Activated naive CD4-positive, alpha-beta T cell treated with anti-CD3 and anti-CD28 coated beads, Interleukin-2, amount 10 ng/mL, durations not matched to agents 7 days and 5 days (primary cell): ENCODE measurements at regions not wholly inside any gene's neighbourhood (a gene's known extent, or its start where the extent isn't known, plus 50 kb on each side); places are given as distances from the start of the nearest gene placed in this dataset.
"Not testable (repeated sequence)": the region's sequence is repeated elsewhere in the genome, so short reads cannot be mapped to it uniquely, and the experiment has no call there.

Experiments
- CTCF ChIA-PET: fragments of 350-600 bp; sonication (Branson Sonifier 250); formaldehyde crosslinking; loops from one replicate; lab custom pipeline; 2021; ENCODE audit warnings: antibody characterized with exemption; lab: Charles Lee
- DNase-seq: peaks from one replicate; pipeline ENCODE4 v3.0.0-alpha.2; 2020
- H3K27ac Mint-ChIP-seq: one replicate; pipeline ENCODE4 v1.8.0; 2021; ENCODE audit warnings: mild to moderate bottlenecking, moderate library complexity, mixed read lengths
- H3K27me3 Mint-ChIP-seq: one replicate; pipeline ENCODE4 v1.8.0; 2021; ENCODE audit warnings: mild to moderate bottlenecking, mixed read lengths
- H3K36me3 Mint-ChIP-seq: one replicate; pipeline ENCODE4 v1.8.0; 2021; ENCODE audit warnings: mixed read lengths
- H3K4me1 Mint-ChIP-seq: one replicate; pipeline ENCODE4 v1.8.0; 2021; ENCODE audit warnings: mixed read lengths
- H3K4me3 Mint-ChIP-seq: one replicate; pipeline ENCODE4 v1.8.0; 2021; ENCODE audit warnings: mild to moderate bottlenecking, moderate library complexity, mixed read lengths
- H3K9me3 Mint-ChIP-seq: one replicate; pipeline ENCODE4 v1.8.0; 2021; ENCODE audit warnings: mixed read lengths

- Mint-ChIP-seq H3K36me3 (no peaks in the 10 kb centered on the region), H3K27ac (no peak overlapping the region), H3K27me3 (no peaks in the 10 kb centered on the region), H3K4me1 (no peaks in the 10 kb centered on the region), H3K4me3 (no peak overlapping the region), H3K9me3 (no peaks in the 10 kb centered on the region)
- no peak for DNase-seq
- CTCF ChIA-PET = interaction anchor here (0.6 kb wide), 1 partner anchor 322 kb away, joined by 3 read pairs; no protein-coding TSS in a partner anchor
Measured at GRCh38 chr1:81305997-81306452, 494.7 kb upstream of the ADGRL2 start.

DNA sequence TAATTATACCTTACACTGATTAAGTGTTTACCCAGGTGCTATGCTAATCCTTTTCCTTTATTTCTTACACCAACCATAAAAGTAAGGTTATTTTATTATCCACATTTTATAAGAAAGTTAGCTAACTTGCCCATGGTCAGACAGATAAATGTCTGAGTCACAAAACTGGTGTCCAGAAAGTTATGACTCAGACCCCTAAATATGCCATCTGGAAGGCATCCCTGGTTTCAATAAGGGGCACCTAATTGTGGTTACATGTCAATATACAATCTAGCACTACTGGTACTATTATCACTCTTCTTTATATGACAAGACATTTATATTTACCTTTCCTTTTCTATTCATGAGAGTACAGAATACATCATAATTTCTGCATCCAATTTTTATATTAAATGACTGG lies 496.5 kb upstream of the ADGRL2 start:
- CTCF ChIA-PET = no interaction called here
- no peaks in the 10 kb centered on the region for H3K36me3 Mint-ChIP-seq
- no peaks in the 10 kb centered on the region for H3K27me3 Mint-ChIP-seq
- H3K27ac Mint-ChIP-seq = no peak overlapping the region
- H3K9me3 Mint-ChIP-seq = no peaks in the 10 kb centered on the region
- DNase-seq = no peak
- no peak overlapping the region for H3K4me3 Mint-ChIP-seq
- no peaks in the 10 kb centered on the region for H3K4me1 Mint-ChIP-seq

- Mint-ChIP-seq H3K36me3 (no peaks in the 10 kb centered on the region), H3K9me3 (no peaks in the 10 kb centered on the region), H3K27ac (no peak overlapping the region), H3K4me1 (no peaks in the 10 kb centered on the region), H3K4me3 (no peak overlapping the region), H3K27me3 (no peaks in the 10 kb centered on the region)
- no peak for DNase-seq
- CTCF ChIA-PET = no interaction called here
Measured at GRCh38 chr1:81299892-81300291, 500.8 kb upstream of the ADGRL2 start.

- no peak overlapping the region for H3K27ac Mint-ChIP-seq
- CTCF ChIA-PET = no interaction called here
- H3K9me3 Mint-ChIP-seq = no peaks in the 10 kb centered on the region
- no peaks in the 10 kb centered on the region for H3K4me1 Mint-ChIP-seq
- no peaks in the 10 kb centered on the region for H3K36me3 Mint-ChIP-seq
- no peak overlapping the region for H3K4me3 Mint-ChIP-seq
- no peaks in the 10 kb centered on the region for H3K27me3 Mint-ChIP-seq
- no peak for DNase-seq
Measured at GRCh38 chr1:81298266-81298665, 502.5 kb upstream of the ADGRL2 start.

DNA sequence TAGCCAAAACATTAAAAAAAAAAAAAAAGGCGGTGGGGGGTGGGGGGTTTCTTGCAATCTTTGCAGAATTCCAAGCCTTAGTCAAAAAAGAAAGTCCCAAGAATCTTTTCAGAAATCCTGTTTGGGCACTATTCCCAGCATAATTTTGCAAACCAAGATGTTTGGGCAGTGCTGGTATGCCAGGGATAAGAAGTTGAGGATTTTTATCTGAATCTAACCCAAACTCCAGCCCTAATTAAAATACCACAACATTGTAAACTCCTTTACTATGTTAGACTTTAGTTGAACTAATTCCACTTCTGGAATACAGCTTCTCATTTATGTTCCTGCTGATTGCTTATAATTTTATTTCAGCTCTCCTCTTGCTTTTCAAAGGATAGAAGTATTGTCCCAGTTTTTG lies 504.1 kb upstream of the ADGRL2 start:
- no peaks in the 10 kb centered on the region for H3K27me3 Mint-ChIP-seq
- H3K9me3 Mint-ChIP-seq = peaks cover 3% of the 10 kb centered on the region
- H3K36me3 Mint-ChIP-seq = no peaks in the 10 kb centered on the region
- no peak overlapping the region for H3K4me3 Mint-ChIP-seq
- no peak overlapping the region for H3K27ac Mint-ChIP-seq
- DNase-seq = no peak
- CTCF ChIA-PET = no interaction called here
- H3K4me1 Mint-ChIP-seq = no peaks in the 10 kb centered on the region

GRCh38 chr1:81290326-81290725 lies 510.4 kb upstream of the ADGRL2 start:
- CTCF ChIA-PET = no interaction called here
- Mint-ChIP-seq H3K27ac (no peak overlapping the region), H3K4me1 (no peaks in the 10 kb centered on the region), H3K36me3 (no peaks in the 10 kb centered on the region), H3K9me3 (peaks cover 3% of the 10 kb centered on the region), H3K4me3 (no peak overlapping the region), H3K27me3 (no peaks in the 10 kb centered on the region)
- no peak for DNase-seq

DNA sequence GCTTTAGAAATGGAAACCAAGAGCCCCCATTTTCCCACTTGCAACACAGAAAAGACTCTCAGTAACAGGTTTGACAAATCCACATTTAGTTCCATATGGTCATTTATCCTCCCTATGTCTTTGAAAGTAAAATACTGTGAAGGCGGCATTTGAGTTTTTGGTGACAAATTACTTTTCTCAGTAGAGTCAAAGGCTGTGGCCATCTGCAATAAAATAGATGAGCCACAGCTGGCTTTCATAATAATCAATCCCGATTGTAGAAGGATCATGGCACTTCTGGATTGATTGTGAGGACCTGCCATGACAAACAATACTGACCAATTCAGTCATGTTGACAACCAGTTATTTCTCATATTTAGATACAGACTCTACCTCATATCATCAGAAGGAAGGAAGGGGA lies 512.0 kb upstream of the ADGRL2 start:
- no peaks in the 10 kb centered on the region for H3K36me3 Mint-ChIP-seq
- H3K4me1 Mint-ChIP-seq = no peaks in the 10 kb centered on the region
- H3K27me3 Mint-ChIP-seq = no peaks in the 10 kb centered on the region
- no peak for DNase-seq
- H3K27ac Mint-ChIP-seq = no peak overlapping the region
- H3K9me3 Mint-ChIP-seq = peaks cover 3% of the 10 kb centered on the region
- no peak overlapping the region for H3K4me3 Mint-ChIP-seq
- CTCF ChIA-PET = no interaction called here

DNA sequence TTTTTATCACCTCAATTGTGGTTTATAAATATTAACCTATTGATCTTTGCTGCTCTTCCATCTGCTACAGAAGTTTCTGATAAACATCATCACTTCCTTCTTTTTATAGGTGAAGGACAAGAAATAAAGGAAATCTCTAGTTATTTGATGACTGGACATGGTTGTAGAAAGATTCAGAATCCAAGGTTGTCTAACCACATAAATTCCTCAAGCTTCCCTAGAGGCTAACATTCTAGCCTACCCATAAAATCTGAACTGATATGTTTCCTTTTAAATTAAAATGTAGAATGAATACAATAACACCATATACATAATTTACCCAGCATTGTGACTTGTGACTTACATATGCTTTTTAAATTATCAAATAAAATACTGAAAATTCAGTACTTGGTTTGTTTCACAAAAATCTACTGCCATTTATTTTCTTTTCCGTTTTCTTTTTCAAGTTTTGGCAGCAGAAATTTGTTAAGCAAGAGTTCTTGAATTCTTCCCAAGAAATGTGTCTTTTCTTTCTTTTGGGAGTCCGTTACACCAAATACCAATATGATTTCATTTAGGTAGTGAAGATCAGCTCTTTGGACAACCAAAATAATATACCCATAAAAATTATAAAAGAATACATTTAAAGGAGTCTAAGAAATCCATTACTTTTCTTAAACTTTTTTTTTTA lies 513.2 kb upstream of the ADGRL2 start:
- Mint-ChIP-seq H3K4me3 (no peak overlapping the region), H3K4me1 (no peaks in the 10 kb centered on the region), H3K36me3 (no peaks in the 10 kb centered on the region), H3K27me3 (no peaks in the 10 kb centered on the region), H3K27ac (no peak overlapping the region), H3K9me3 (peaks cover 3% of the 10 kb centered on the region)
- CTCF ChIA-PET = no interaction called here
- DNase-seq = no peak

GRCh38 chr1:81270051-81270450 lies 530.7 kb upstream of the ADGRL2 start:
- H3K36me3 Mint-ChIP-seq = no peaks in the 10 kb centered on the region
- DNase-seq = no peak
- no peaks in the 10 kb centered on the region for H3K27me3 Mint-ChIP-seq
- CTCF ChIA-PET = no interaction called here
- H3K9me3 Mint-ChIP-seq = peaks cover 2% of the 10 kb centered on the region
- no peak overlapping the region for H3K4me3 Mint-ChIP-seq
- H3K27ac Mint-ChIP-seq = no peak overlapping the region
- H3K4me1 Mint-ChIP-seq = no peaks in the 10 kb centered on the region

DNA sequence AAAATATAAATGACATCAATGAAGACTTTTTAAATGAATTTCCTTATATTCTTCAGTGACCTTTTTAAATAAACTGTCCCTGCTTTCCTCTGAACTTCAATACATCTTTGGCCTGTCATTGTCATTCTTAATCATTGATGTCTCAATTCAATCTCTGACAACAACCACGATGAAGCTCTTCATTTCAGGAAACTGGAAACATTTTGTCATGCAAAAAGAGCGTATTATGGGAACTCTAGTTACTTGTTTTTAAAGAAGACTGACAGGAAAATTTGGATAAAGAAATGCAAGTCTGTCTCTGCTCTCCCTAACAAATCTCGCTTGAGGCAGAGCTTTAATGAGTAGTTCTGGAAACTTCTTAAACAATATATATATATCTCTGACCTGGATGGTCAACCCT lies 535.8 kb upstream of the ADGRL2 start:
- no peaks in the 10 kb centered on the region for H3K4me1 Mint-ChIP-seq
- no peak overlapping the region for H3K4me3 Mint-ChIP-seq

DNA sequence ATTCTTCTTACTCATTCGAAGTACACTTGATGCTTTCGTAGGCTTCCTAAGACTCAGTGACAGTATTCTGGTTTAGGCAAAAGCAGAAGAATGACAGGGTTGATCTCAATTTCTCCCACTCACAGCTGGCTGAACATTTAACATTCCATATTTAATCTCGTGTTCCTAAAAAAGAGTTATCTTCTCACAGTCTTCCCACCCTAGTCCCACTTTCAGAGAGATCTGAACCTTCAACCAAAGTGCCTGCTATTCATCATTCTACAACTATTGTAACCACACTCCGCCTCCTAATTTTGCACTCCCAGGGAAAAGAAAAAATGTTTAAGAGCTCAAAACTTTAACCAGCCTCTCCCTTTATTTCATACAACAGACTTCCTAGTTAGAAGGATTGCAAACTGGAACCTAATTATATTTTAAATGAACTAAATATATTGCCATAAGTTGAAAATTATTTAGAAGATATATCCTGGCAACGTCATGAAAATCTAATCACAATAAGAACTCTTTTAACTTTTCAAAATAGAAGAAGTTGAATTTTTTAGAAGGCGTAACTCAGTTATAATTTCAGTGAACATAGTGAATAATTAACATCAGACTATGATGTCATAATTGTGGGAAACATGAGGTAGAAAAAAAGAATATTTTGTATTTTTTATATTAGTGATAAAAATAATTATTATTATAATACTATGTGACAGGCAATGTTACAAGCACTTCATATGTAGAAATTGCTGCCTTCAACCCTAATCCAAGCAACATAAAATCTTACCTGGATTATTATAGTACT lies 540.9 kb upstream of the ADGRL2 start:
- CTCF ChIA-PET = no interaction called here
- Mint-ChIP-seq H3K9me3 (no peaks in the 10 kb centered on the region), H3K36me3 (no peaks in the 10 kb centered on the region), H3K27me3 (no peaks in the 10 kb centered on the region), H3K27ac (no peak overlapping the region), H3K4me1 (no peaks in the 10 kb centered on the region), H3K4me3 (no peak overlapping the region)
- DNase-seq = no peak

More for the DNA sequence above, 535.8 kb upstream of the ADGRL2 start:
- CTCF ChIA-PET = no interaction called here
- Mint-ChIP-seq H3K27ac (no peak overlapping the region), H3K27me3 (no peaks in the 10 kb centered on the region), H3K9me3 (peaks cover 2% of the 10 kb centered on the region), H3K36me3 (no peaks in the 10 kb centered on the region)
- no peak for DNase-seq

GRCh38 chr1:81254560-81254959 lies 546.2 kb upstream of the ADGRL2 start:
- Mint-ChIP-seq H3K4me3 (no peak overlapping the region), H3K27me3 (no peaks in the 10 kb centered on the region), H3K9me3 (peaks cover 8% of the 10 kb centered on the region), H3K27ac (no peak overlapping the region), H3K36me3 (no peaks in the 10 kb centered on the region), H3K4me1 (no peaks in the 10 kb centered on the region)
- DNase-seq = no peak
- CTCF ChIA-PET = no interaction called here

- peaks cover 12% of the 10 kb centered on the region for H3K9me3 Mint-ChIP-seq
- DNase-seq = no peak
- no peaks in the 10 kb centered on the region for H3K27me3 Mint-ChIP-seq
- no peaks in the 10 kb centered on the region for H3K36me3 Mint-ChIP-seq
- CTCF ChIA-PET = no interaction called here
- H3K4me3 Mint-ChIP-seq = no peak overlapping the region
- H3K4me1 Mint-ChIP-seq = no peaks in the 10 kb centered on the region
- no peak overlapping the region for H3K27ac Mint-ChIP-seq
Measured at GRCh38 chr1:81254068-81254467, 546.7 kb upstream of the ADGRL2 start.

DNA sequence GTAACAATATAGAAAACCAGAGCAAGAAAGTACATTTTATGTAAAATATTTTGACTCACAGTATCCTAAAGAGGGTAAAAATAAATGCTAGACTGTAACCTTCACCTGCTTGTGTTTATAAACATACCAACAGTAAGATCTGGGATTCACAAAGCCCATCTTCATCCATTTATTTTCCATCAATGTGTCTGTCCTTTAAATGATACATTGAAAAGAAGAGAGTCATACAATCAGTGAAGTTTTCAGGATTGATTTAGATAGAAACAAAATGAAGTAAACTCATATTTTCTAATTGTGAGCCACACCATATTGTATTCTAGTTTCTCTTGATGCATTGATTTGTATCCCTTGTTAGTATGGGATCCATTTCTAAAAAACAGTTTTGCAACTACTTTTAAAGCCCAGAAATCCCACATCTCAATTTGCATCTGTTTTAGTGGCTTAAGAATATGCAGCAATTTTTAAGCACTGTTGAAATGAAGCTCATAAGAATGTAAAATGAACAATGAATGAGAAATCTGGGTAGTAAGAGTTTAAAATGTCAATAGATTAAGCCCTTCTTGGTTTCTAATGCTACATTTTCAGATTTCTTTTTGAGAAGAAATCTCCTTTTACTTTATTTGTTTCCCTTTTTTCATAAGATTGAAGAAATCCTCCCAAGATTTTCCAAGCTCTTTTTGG lies 548.1 kb upstream of the ADGRL2 start:
- CTCF ChIA-PET = no interaction called here
- peaks cover 19% of the 10 kb centered on the region for H3K9me3 Mint-ChIP-seq
- H3K27ac Mint-ChIP-seq = no peak overlapping the region
- no peak for DNase-seq
- H3K4me3 Mint-ChIP-seq = no peak overlapping the region
- H3K27me3 Mint-ChIP-seq = no peaks in the 10 kb centered on the region
- H3K36me3 Mint-ChIP-seq = no peaks in the 10 kb centered on the region
- H3K4me1 Mint-ChIP-seq = no peaks in the 10 kb centered on the region

GRCh38 chr1:81250825-81251224 lies 549.9 kb upstream of the ADGRL2 start:
- peaks cover 33% of the 10 kb centered on the region for H3K9me3 Mint-ChIP-seq
- DNase-seq, CTCF ChIA-PET, H3K4me1 Mint-ChIP-seq, H3K36me3 Mint-ChIP-seq, H3K27me3 Mint-ChIP-seq, H3K27ac Mint-ChIP-seq, H3K4me3 Mint-ChIP-seq: not testable (repeated sequence)
